Astrocyte (in vitro differentiated cells and primary cell): ENCODE measurements at regions not wholly inside any gene's neighbourhood (a gene's known extent, or its start where the extent isn't known, plus 50 kb on each side); places are given as distances from the start of the nearest gene placed in this dataset.

Source experiments
- DNase-seq: peaks from one replicate; pipeline ENCODE4 v3.0.0-alpha.2; 2010; ENCODE audit warnings: low read depth
- FAIRE-seq: peaks from 2 replicates; lab custom pipeline; 2011; peaks lifted over from hg19 to GRCh38; lab: Jason Lieb, UNC
- H2AFZ ChIP-seq: 2 replicates; pipeline ENCODE4 v1.6.0; 2012; ENCODE audit warnings: low read depth, low read length, inconsistent platforms
- H3K27ac ChIP-seq: 2 replicates; pipeline ENCODE4 v1.5.1; 2011; ENCODE audit warnings: low read depth, low read length, inconsistent platforms
- H3K27me3 ChIP-seq: 2 replicates; pipeline ENCODE4 v1.6.0; 2011; ENCODE audit warnings: low read length, inconsistent platforms; ENCODE audit not compliant: insufficient read depth
- H3K36me3 ChIP-seq: 2 replicates; pipeline ENCODE4 v1.5.1; 2011; ENCODE audit warnings: low read length, inconsistent platforms; ENCODE audit not compliant: insufficient read depth
- H3K4me1 ChIP-seq: 2 replicates; pipeline ENCODE4 v1.5.1; 2011; ENCODE audit warnings: low read length, inconsistent platforms; ENCODE audit not compliant: insufficient read depth
- H3K4me2 ChIP-seq: 2 replicates; pipeline ENCODE4 v1.6.0; 2012; ENCODE audit warnings: low read length, inconsistent platforms
- H3K4me3 ChIP-seq: 2 replicates; pipeline ENCODE4 v1.5.1; 2011; ENCODE audit warnings: low read depth, mild to moderate bottlenecking, low read length, inconsistent platforms; ENCODE audit not compliant: insufficient read depth
- H3K79me2 ChIP-seq: 2 replicates; pipeline ENCODE4 v1.6.0; 2012; ENCODE audit warnings: mild to moderate bottlenecking, low read length, inconsistent platforms; ENCODE audit not compliant: insufficient read depth
- H3K9ac ChIP-seq: 2 replicates; pipeline ENCODE4 v1.6.0; 2012; ENCODE audit warnings: mild to moderate bottlenecking, low read length, inconsistent platforms
- H3K9me3 ChIP-seq: 2 replicates; pipeline ENCODE4 v1.5.1; 2012; ENCODE audit warnings: low read depth, mild to moderate bottlenecking, low read length, inconsistent platforms; ENCODE audit not compliant: insufficient read depth
- H4K20me1 ChIP-seq: 2 replicates; pipeline ENCODE4 v1.6.0; 2012; ENCODE audit warnings: low read length, inconsistent platforms; ENCODE audit not compliant: insufficient read depth
- H3K27ac Mint-ChIP-seq: one replicate; pipeline ENCODE4 v1.8.0; 2021; ENCODE audit warnings: mild to moderate bottlenecking, mixed read lengths; ENCODE audit not compliant: unreplicated experiment
- H3K27me3 Mint-ChIP-seq: one replicate; pipeline ENCODE4 v1.8.0; 2021; ENCODE audit warnings: low read depth, mixed read lengths; ENCODE audit not compliant: unreplicated experiment
- H3K36me3 Mint-ChIP-seq: one replicate; pipeline ENCODE4 v1.8.0; 2021; ENCODE audit warnings: low read depth, mixed read lengths; ENCODE audit not compliant: unreplicated experiment
- H3K4me1 Mint-ChIP-seq: one replicate; pipeline ENCODE4 v1.8.0; 2021; ENCODE audit warnings: low read depth, mixed read lengths; ENCODE audit not compliant: unreplicated experiment
- H3K4me3 Mint-ChIP-seq: one replicate; pipeline ENCODE4 v1.8.0; 2021; ENCODE audit warnings: mild to moderate bottlenecking, moderate library complexity, mixed read lengths; ENCODE audit not compliant: unreplicated experiment
- H3K9me3 Mint-ChIP-seq: one replicate; pipeline ENCODE4 v1.8.0; 2021; ENCODE audit warnings: mild to moderate bottlenecking, mixed read lengths; ENCODE audit not compliant: unreplicated experiment
- EZH2 ChIP-seq: IDR thresholded peaks from 2 replicates; pipeline ENCODE4 v1.6.1; 2012; ENCODE audit warnings: mild to moderate bottlenecking, low read length, inconsistent platforms; ENCODE audit not compliant: insufficient read depth
- TF ChIP-seq, protein P1 (sequence below): IDR thresholded peaks from 2 replicates; pipeline ENCODE4 v1.5.1; 2011; ENCODE audit warnings: low read depth, mild to moderate bottlenecking, inconsistent platforms, low read length, moderate library complexity; ENCODE audit not compliant: insufficient read depth

DNA sequence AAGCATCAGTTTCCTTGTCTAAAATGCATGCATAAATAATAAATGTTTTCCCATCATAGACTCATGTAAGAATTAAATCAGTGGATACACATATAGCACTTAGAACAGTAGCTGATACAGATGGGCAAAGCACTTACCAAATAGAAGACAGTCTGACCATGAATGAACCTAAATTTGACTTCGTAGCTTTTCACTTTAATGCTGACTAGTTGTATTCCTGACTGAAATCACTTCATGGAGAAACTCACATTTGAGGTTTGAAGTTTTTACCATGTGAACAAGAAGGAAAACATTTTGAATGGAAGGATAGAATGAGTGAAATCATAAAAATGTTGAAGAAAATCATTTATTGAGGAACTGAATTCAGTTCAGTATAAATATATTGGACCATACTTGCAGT is 68.8 kb upstream of the TMCO5A start:
- H3K4me1 ChIP-seq, result no peaks in the 10 kb centered on the region
- Mint-ChIP-seq H3K27ac (no peak overlapping the region), H3K36me3 (no peaks in the 10 kb centered on the region), H3K27me3 (peaks cover 4% of the 10 kb centered on the region), H3K9me3 (peaks cover 9% of the 10 kb centered on the region), H3K4me1 (no peaks in the 10 kb centered on the region), H3K4me3 (no peak overlapping the region)
- DNase-seq (no peak), FAIRE-seq (no peak)
- H3K27me3 ChIP-seq, result no peaks in the 10 kb centered on the region
- H3K4me3 ChIP-seq, result no peak overlapping the region
- no peak overlapping the region for H2AFZ ChIP-seq
- H3K27ac ChIP-seq, result no peak overlapping the region
- H3K79me2 ChIP-seq, result no peaks in the 10 kb centered on the region
- H3K36me3 ChIP-seq, result no peaks in the 10 kb centered on the region
- H3K9ac ChIP-seq, result no peak overlapping the region
- no peak for TF ChIP-seq EZH2
- TF ChIP-seq, protein P1, sequence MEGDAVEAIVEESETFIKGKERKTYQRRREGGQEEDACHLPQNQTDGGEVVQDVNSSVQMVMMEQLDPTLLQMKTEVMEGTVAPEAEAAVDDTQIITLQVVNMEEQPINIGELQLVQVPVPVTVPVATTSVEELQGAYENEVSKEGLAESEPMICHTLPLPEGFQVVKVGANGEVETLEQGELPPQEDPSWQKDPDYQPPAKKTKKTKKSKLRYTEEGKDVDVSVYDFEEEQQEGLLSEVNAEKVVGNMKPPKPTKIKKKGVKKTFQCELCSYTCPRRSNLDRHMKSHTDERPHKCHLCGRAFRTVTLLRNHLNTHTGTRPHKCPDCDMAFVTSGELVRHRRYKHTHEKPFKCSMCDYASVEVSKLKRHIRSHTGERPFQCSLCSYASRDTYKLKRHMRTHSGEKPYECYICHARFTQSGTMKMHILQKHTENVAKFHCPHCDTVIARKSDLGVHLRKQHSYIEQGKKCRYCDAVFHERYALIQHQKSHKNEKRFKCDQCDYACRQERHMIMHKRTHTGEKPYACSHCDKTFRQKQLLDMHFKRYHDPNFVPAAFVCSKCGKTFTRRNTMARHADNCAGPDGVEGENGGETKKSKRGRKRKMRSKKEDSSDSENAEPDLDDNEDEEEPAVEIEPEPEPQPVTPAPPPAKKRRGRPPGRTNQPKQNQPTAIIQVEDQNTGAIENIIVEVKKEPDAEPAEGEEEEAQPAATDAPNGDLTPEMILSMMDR, result no peak
- H4K20me1 ChIP-seq, result no peaks in the 10 kb centered on the region
- no peaks in the 10 kb centered on the region for H3K9me3 ChIP-seq
- no peak overlapping the region for H3K4me2 ChIP-seq

DNA sequence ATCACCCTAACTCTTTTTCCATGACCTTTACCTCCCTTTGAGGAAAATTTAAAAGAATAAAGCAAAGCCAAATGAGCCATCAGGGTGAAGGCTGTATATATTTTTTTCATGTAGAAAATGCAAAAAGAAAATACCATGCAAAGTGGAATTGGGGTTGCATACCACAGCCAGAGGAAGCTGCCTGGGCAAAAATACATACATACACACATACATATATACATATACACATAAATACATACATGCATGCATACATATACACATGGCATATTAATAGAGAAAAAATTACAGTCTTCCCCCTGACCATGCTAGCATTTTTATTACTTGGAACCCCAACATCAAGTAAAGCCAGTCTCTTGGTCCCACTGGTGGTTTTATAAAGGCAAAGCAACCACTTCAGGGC is 63.7 kb upstream of the TMCO5A start:
- H3K4me3 Mint-ChIP-seq, result no peak overlapping the region
- H3K27ac ChIP-seq, result no peak overlapping the region

DNA sequence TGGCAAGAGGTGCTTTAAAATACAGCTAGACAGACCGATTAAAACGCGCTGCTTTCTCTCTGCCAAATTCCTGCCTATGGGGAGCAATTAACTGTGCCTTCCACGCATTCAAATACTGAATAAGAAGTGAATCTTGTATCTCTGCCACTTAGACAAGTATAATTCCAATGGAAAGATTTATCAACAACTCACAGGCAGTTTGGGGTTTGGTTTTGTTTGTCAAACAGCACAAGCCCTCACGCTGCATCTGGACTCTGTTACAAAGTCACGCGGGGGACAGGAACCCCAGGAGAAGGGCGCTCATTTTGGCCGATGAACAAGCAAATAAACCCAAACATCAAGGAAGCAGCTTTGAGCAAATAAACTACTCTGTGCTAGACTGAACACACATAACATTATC is 61.8 kb upstream of the TMCO5A start:
- H4K20me1 ChIP-seq, result no peaks in the 10 kb centered on the region
- H3K36me3 Mint-ChIP-seq, result no peaks in the 10 kb centered on the region
- H3K36me3 ChIP-seq, result no peaks in the 10 kb centered on the region
- H3K27ac ChIP-seq, result no peak overlapping the region
- H3K27me3 Mint-ChIP-seq, result no peaks in the 10 kb centered on the region
- no peak overlapping the region for H3K27ac Mint-ChIP-seq
- H3K4me1 ChIP-seq, result peaks cover 10% of the 10 kb centered on the region
- peak overlapping the region; percentile 55 for H2AFZ ChIP-seq
- FAIRE-seq, result no peak
- no peak overlapping the region for H3K4me3 ChIP-seq
- TF ChIP-seq EZH2, result no peak
- TF ChIP-seq, protein P1, result no peak
- no peaks in the 10 kb centered on the region for H3K79me2 ChIP-seq
- no peak for DNase-seq
- no peak overlapping the region for H3K9ac ChIP-seq
- peaks cover 14% of the 10 kb centered on the region for H3K4me1 Mint-ChIP-seq
- H3K9me3 Mint-ChIP-seq, result no peaks in the 10 kb centered on the region
- H3K27me3 ChIP-seq, result no peaks in the 10 kb centered on the region
- no peak overlapping the region for H3K4me3 Mint-ChIP-seq
- H3K4me2 ChIP-seq, result peak overlapping the region; percentile 45
- no peaks in the 10 kb centered on the region for H3K9me3 ChIP-seq

More for the DNA sequence above, 63.7 kb upstream of the TMCO5A start:
- no peaks in the 10 kb centered on the region for H3K27me3 Mint-ChIP-seq
- H3K27me3 ChIP-seq, result no peaks in the 10 kb centered on the region
- H3K79me2 ChIP-seq, result no peaks in the 10 kb centered on the region
- no peaks in the 10 kb centered on the region for H3K36me3 ChIP-seq
- H3K9me3 ChIP-seq, result no peaks in the 10 kb centered on the region
- no peak overlapping the region for H3K4me3 ChIP-seq
- H2AFZ ChIP-seq, result no peak overlapping the region
- H3K9ac ChIP-seq, result no peak overlapping the region
- no peak for FAIRE-seq
- no peak overlapping the region for H3K4me2 ChIP-seq
- no peaks in the 10 kb centered on the region for H3K4me1 ChIP-seq
- no peaks in the 10 kb centered on the region for H4K20me1 ChIP-seq
- TF ChIP-seq, protein P1, result no peak
- H3K36me3 Mint-ChIP-seq, result no peaks in the 10 kb centered on the region
- H3K9me3 Mint-ChIP-seq, result no peaks in the 10 kb centered on the region
- DNase-seq, result no peak
- no peak overlapping the region for H3K27ac Mint-ChIP-seq
- H3K4me1 Mint-ChIP-seq, result no peaks in the 10 kb centered on the region
